H1 (cell line): ENCODE measurements at regions not wholly inside any gene's neighbourhood (a gene's known extent, or its start where the extent isn't known, plus 50 kb on each side); places are given as distances from the start of the nearest gene placed in this dataset.

Source experiments
- CBX5 ChIP-seq: fragments of 300-800, 300-1000 bp; sonication (generic); IDR thresholded peaks from 2 replicates; pipeline ENCODE4 v1.7.1; 2016; ENCODE audit warnings: antibody characterized with exemption, low read length, low read depth

DNA sequence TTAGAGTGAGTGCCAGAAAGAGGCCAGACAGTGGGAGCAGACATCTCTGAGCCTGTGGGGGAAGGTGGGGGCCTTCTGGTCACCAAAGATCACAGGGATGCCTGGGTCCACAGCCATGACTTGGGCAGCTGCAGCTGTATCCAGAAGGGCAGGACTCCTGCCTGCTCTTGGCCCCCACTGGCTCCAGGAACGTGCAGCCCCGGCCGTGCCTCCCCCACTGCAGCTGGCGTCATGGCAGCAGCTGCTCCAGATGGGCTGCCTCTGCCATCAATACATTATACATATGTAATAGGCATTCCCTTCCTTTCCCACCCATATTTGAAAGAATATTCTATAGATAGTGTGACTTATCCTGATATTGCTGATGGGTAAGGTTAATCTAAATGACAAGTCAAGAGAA, 195.5 kb upstream of the SNX19 start (continued):
- TF ChIP-seq CBX5, result no peak
